ENCODE measurements at regions not wholly inside any gene's neighbourhood (a gene's known extent, or its start where the extent isn't known, plus 50 kb on each side); places are given as distances from the start of the nearest gene placed in this dataset.
A peak's percentile ranks its signal among the peaks of the same experiment; 100 is the strongest.

- no peak overlapping the region for H2BK20ac ChIP-seq (ENCODE audit: low read length)
- no peak overlapping the region for H2AK5ac ChIP-seq (ENCODE audit: low read depth, low read length)
- no peak overlapping the region for H3K4ac ChIP-seq (replicated peaks; ENCODE audit: insufficient read length, low read depth, low read length)
- H2BK12ac ChIP-seq (ENCODE audit: low read depth, low read length), result no peak overlapping the region
- no peak overlapping the region for H4K8ac ChIP-seq (ENCODE audit: extremely low read depth, insufficient read depth, low read length)
- H3K56ac ChIP-seq (replicated peaks; ENCODE audit: insufficient read length, low read depth, low read length), result no peak overlapping the region
- H3K36me3 ChIP-seq (ENCODE audit: control insufficient read depth in 2 of 4, insufficient read depth in 4 of 4, low read length in 3 of 4), result no peaks in the 10 kb centered on the region
- ChIA-PET POLR2A (ENCODE audit: partially characterized antibody) (no interaction called here), CTCF (ENCODE audit: partially characterized antibody) (interaction anchor here (0.8 to 2.5 kb wide), 13 partner anchors 9 to 422 kb away, joined by 3 to 8 read pairs (median 3); no protein-coding TSS in a partner anchor)
- no peak overlapping the region; the same call in 1 of the 2 replicates for H2BK5ac ChIP-seq (ENCODE audit: low read depth, low read length)
- H3K79me1 ChIP-seq (ENCODE audit: low read depth, low read length), result no peaks in the 10 kb centered on the region
- FAIRE-seq, result no peak
- no peak overlapping the region for H3K9ac ChIP-seq (replicated peaks in 1 of 4; ENCODE audit: extremely low read depth in 1 of 4, low read depth in 3 of 4, low read length in 3 of 4)
- H3K9me3 ChIP-seq (ENCODE audit: insufficient read depth in 2 of 2, low read depth in 1 of 2, low read length in 1 of 2), result no peaks in the 10 kb centered on the region
- H3K23me2 ChIP-seq (ENCODE audit: low read depth, low read length), result no peaks in the 10 kb centered on the region
- no peaks in the 10 kb centered on the region for H3K27me3 ChIP-seq (replicated peaks in 1 of 4; ENCODE audit: control insufficient read depth in 3 of 4, extremely low read depth in 1 of 4, insufficient read depth in 3 of 4, low read length in 3 of 4)
- no peaks in the 10 kb centered on the region for H3K79me2 ChIP-seq (ENCODE audit: control insufficient read depth in 1 of 2, insufficient read depth in 2 of 2, low read length in 2 of 2)
- H3K4me3 ChIP-seq (ENCODE audit: extremely low read depth in 1 of 4, insufficient read depth in 2 of 4, low read depth in 3 of 4, low read length in 4 of 4), result no peak overlapping the region
- 77% methylated on average over 7 of the region's 7 CpGs; no CpG with 5 or more reads in 1 of the 2 experiments for WGBS, 2 experiments (ENCODE audit: extremely low coverage in 1 of 2, insufficient coverage in 1 of 2, insufficient read length in 1 of 2, insufficient replicate concordance in 2 of 2, low coverage in 1 of 2, low lambda C conversion rate in 2 of 2, missing lambda C conversion rate in 1 of 2)
- H2AFZ ChIP-seq (ENCODE audit: low read length), result 0 out of 2 replicates have a peak overlapping the region, but pooled peaks have one; percentile 19
- H3K23ac ChIP-seq (ENCODE audit: insufficient read length), result no peak overlapping the region
- no peak overlapping the region for H2BK15ac ChIP-seq (ENCODE audit: low read length)
- no peak overlapping the region for H3K27ac ChIP-seq (ENCODE audit: low read depth, low read length)
- H3K14ac ChIP-seq (ENCODE audit: insufficient read length), result no peak overlapping the region
- H4K91ac ChIP-seq (replicated peaks; ENCODE audit: insufficient read length, low read length), result no peak overlapping the region
- no peak for DNase-seq (ENCODE audit: low read depth in 1 of 2, low spot score in 2 of 2)
- H4K5ac ChIP-seq (ENCODE audit: insufficient read length, low read depth, low read length), result no peak overlapping the region
- H4K20me1 ChIP-seq (replicated peaks in 1 of 2; ENCODE audit: control insufficient read depth in 1 of 2, insufficient read depth in 2 of 2, low read length in 2 of 2), result no peaks in the 10 kb centered on the region
- H3K18ac ChIP-seq (ENCODE audit: extremely low read depth, low read length), result no peak overlapping the region
- no peak overlapping the region for H2BK120ac ChIP-seq (replicated peaks; ENCODE audit: low read depth, low read length)
- no peak overlapping the region for H3K4me2 ChIP-seq (ENCODE audit: insufficient read depth in 1 of 2, low read depth in 2 of 2, low read length in 2 of 2)
- H3K4me1 ChIP-seq (replicated peaks in 1 of 4; ENCODE audit: control insufficient read depth in 3 of 4, insufficient read depth in 4 of 4, low read length in 3 of 4), result no peaks in the 10 kb centered on the region
- TF ChIP-seq POLR2AphosphoS5 (IDR thresholded peaks at IDR 0.05; ENCODE audit: low read depth, low read length), result no peak
- TF ChIP-seq ATF2 (IDR thresholded peaks at IDR 0.05; ENCODE audit: low read length), result no peak
- no peak for TF ChIP-seq RAD21 (IDR thresholded peaks at IDR 0.05 in 1 of 2, conservative IDR thresholded peaks at IDR 0.05 in 1 of 2; ENCODE audit: low read depth in 2 of 2, low read length in 2 of 2)
- no peak for TF ChIP-seq BRCA1 (IDR thresholded peaks at IDR 0.05; ENCODE audit: low read depth, low read length)
Observed at GRCh38 chr13:95411428-95412040, 110.3 kb upstream of the ABCC4 start.

All from H1 (cell line).